ENCODE measurements at regions not wholly inside any gene's neighbourhood (a gene's known extent, or its start where the extent isn't known, plus 50 kb on each side); places are given as distances from the start of the nearest gene placed in this dataset.

DNA sequence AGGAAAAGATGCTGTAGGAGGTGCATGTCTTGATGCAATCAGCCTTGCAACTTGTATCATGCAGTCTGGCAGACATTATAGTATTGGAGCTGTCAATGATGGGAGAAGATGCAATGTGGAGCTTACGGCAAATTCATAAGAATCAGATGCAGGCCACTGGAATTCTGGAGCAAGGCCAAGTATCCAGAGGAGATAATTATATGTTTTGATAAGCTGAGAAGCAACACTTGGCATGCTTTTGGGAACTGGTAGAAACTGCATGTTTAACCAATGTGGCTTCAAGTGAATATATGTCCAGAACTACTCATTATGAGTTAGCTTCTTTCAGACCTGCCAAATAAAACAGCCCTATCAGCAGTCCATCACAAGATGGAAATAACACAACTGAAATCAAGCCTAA is 249.1 kb upstream of the PPFIA2 start:
- H3K27ac ChIP-seq: no peak overlapping the region
- H3K4me3 ChIP-seq: no peak overlapping the region

DNA sequence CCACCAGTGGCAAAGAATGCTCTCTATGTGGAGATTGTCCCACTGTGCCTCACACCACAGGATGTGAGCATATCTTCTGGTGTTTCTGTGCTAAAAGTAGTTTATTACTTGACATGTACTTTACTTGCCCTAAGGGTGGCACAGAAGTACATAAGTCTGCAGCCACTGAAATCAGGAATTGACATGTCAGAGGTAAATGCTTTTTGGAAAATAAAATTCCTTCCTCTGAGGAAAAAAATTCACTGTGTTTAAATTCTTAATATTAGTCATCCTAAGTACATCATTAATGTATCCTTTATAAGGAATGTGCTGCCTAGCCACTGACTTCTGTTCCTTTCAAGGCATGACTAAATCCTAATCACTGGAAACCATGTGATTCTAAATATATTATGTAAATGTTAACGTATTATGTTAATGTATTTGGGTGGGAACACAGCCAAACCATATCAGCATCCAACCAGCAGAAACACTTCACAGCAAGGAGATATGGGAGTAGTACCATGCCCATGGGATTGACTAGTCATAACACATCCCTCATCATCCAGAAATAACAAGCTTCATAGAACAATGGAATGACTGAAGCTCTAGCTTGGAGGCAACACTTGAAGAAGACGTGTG is 239.7 kb upstream of the PPFIA2 start:
- DNase-seq: no peak
- Histone ChIP-seq H3K27ac (no peak overlapping the region), H3K27me3 (no peaks in the 10 kb centered on the region), H3K4me3 (no peak overlapping the region), H3K9me3 (no peaks in the 10 kb centered on the region), H3K4me1 (no peaks in the 10 kb centered on the region), H3K36me3 (no peaks in the 10 kb centered on the region)
- TF ChIP-seq, protein P1, sequence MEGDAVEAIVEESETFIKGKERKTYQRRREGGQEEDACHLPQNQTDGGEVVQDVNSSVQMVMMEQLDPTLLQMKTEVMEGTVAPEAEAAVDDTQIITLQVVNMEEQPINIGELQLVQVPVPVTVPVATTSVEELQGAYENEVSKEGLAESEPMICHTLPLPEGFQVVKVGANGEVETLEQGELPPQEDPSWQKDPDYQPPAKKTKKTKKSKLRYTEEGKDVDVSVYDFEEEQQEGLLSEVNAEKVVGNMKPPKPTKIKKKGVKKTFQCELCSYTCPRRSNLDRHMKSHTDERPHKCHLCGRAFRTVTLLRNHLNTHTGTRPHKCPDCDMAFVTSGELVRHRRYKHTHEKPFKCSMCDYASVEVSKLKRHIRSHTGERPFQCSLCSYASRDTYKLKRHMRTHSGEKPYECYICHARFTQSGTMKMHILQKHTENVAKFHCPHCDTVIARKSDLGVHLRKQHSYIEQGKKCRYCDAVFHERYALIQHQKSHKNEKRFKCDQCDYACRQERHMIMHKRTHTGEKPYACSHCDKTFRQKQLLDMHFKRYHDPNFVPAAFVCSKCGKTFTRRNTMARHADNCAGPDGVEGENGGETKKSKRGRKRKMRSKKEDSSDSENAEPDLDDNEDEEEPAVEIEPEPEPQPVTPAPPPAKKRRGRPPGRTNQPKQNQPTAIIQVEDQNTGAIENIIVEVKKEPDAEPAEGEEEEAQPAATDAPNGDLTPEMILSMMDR (IDR thresholded peaks at IDR 0.05): no peak
- TF ChIP-seq POLR2A (IDR thresholded peaks at IDR 0.05): no peak

More for the DNA sequence above, 249.1 kb upstream of the PPFIA2 start:
- TF ChIP-seq POLR2A (IDR thresholded peaks at IDR 0.05): no peak
- TF ChIP-seq, protein P1 (IDR thresholded peaks at IDR 0.05): no peak
- H3K9me3 ChIP-seq: no peaks in the 10 kb centered on the region
- DNase-seq: no peak
- no peaks in the 10 kb centered on the region for H3K4me1 ChIP-seq
- no peaks in the 10 kb centered on the region for H3K36me3 ChIP-seq
- H3K27me3 ChIP-seq: no peaks in the 10 kb centered on the region

DNA sequence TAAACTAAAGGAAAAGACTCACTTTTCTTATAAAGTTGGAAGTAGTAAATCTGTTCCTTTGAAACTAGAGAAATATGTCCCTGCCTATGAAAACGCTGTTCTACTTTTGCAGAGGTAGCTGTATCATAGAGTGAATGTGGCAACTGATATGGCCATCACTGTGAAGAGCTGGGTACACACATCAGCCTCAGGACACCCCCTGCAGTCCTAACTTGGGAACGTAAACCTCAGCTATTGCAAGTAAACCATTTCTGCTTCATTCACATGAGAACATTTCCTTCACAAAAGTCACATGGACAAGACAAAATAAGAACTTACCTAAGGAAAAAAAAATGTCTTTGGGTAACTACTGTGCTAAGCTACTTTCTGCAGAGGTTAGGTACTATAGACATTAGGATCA is 233.3 kb upstream of the PPFIA2 start:
- H3K4me1 ChIP-seq: no peaks in the 10 kb centered on the region
- H3K27ac ChIP-seq: no peak overlapping the region
- TF ChIP-seq, protein P1 (IDR thresholded peaks at IDR 0.05): peak in 2 of 6 experiments; percentile 31 to 34
- no peak for TF ChIP-seq POLR2A (IDR thresholded peaks at IDR 0.05)

DNA sequence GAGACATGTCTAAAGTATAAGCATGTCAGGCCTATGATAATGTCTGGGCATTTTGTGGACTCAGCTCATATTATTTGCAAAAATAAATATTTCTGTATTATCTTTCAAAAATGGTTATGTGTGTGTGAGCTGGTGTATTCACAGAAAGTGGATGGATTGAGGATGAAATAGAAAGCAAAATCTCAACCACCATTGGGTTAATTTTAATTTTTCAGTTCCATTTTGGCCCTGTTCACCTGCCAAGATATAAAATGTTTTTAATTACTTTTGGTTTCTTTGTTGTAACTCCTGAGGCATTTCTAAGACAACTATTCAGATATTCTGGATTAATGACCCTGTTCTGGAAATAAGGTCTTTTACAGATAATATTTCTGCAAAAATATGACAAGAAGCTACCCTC is 232.7 kb upstream of the PPFIA2 start:
- H3K36me3 ChIP-seq: no peaks in the 10 kb centered on the region
- H3K4me1 ChIP-seq: no peaks in the 10 kb centered on the region
- H3K9me3 ChIP-seq: no peaks in the 10 kb centered on the region
- no peak for DNase-seq
- H3K27ac ChIP-seq: no peak overlapping the region
- H3K4me3 ChIP-seq: no peak overlapping the region
- TF ChIP-seq, protein P1 (IDR thresholded peaks at IDR 0.05): no peak
- no peak for TF ChIP-seq POLR2A (IDR thresholded peaks at IDR 0.05)
- no peaks in the 10 kb centered on the region for H3K27me3 ChIP-seq

More for the DNA sequence above, 233.3 kb upstream of the PPFIA2 start:
- Histone ChIP-seq H3K4me3 (no peak overlapping the region), H3K27me3 (no peaks in the 10 kb centered on the region), H3K36me3 (no peaks in the 10 kb centered on the region), H3K9me3 (no peaks in the 10 kb centered on the region)
- DNase-seq: peak in 2 of 3 donors; percentile 15 to 49

DNA sequence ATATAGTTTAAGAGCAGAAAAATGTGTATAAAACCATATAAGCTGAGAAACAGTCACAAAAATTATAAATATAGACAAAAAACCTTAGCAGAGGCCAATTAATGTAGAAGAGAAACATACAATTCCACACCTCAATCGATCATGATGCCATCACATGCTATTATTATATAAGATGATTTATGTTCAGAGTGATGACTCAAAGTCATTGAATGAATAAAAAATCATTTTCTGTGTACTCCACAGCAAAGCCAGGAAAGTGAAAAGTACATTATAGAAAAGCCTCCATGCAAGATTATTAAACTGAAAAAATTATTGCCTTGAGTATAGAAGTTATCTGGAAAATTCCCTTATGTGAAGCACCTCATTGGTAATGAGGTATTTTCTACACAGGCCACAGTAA is 229.2 kb upstream of the PPFIA2 start:
- TF ChIP-seq, protein P1 (IDR thresholded peaks at IDR 0.05): no peak
- no peak for TF ChIP-seq POLR2A (IDR thresholded peaks at IDR 0.05)
- Histone ChIP-seq H3K27ac (no peak overlapping the region), H3K36me3 (no peaks in the 10 kb centered on the region), H3K4me3 (no peak overlapping the region), H3K27me3 (no peaks in the 10 kb centered on the region), H3K9me3 (no peaks in the 10 kb centered on the region), H3K4me1 (no peaks in the 10 kb centered on the region)
- no peak for DNase-seq

DNA sequence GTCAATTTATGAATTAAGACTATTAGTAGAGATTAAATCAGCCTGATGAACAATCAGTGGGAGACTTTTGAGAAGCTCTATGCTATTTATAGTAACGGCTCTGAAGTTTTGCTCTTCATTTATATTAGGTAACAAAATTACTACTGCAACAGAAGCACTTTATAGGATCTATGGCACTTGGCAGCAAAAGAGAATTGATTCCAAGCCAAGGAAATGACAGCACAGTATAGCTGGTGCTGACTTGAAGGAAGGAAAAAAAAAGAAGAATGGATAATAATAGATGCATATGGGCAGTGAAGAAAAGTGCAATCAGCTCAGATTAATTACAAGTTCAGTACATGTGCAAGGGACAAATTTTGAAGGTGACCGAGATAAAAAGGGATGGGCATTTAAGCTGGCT is 228.2 kb upstream of the PPFIA2 start:
- no peaks in the 10 kb centered on the region for H3K9me3 ChIP-seq
- no peaks in the 10 kb centered on the region for H3K27me3 ChIP-seq
- no peak for DNase-seq
- H3K27ac ChIP-seq: no peak overlapping the region
- H3K4me3 ChIP-seq: no peak overlapping the region
- no peaks in the 10 kb centered on the region for H3K36me3 ChIP-seq
- TF ChIP-seq, protein P1 (IDR thresholded peaks at IDR 0.05): no peak
- no peaks in the 10 kb centered on the region for H3K4me1 ChIP-seq

Measured in Peyer's patch (tissue), 4 donors.